ENCODE measurements at regions not wholly inside any gene's neighbourhood (a gene's known extent, or its start where the extent isn't known, plus 50 kb on each side); places are given as distances from the start of the nearest gene placed in this dataset.

- Histone ChIP-seq H4K5ac (ENCODE audit: insufficient read length, low read depth, low read length) (no peak overlapping the region), H2BK120ac (ENCODE audit: low read depth, low read length, poor library complexity, severe bottlenecking) (no peak overlapping the region), H3T11ph (ENCODE audit: low read length) (no peak overlapping the region), H3K23me2 (ENCODE audit: insufficient read length, low read depth, low read length, poor library complexity, severe bottlenecking) (no peaks in the 10 kb centered on the region), H2BK5ac (ENCODE audit: insufficient read length, low read length) (no peak overlapping the region), H3K4me1 (ENCODE audit: insufficient read depth, low read length) (no peaks in the 10 kb centered on the region), H3K9ac (ENCODE audit: extremely low read depth, insufficient read length, low read length) (no peak overlapping the region), H2BK15ac (ENCODE audit: low read depth, low read length) (no peak overlapping the region), H3K9me3 (ENCODE audit: control insufficient read depth, low read depth, low read length) (no peaks in the 10 kb centered on the region), H2AK5ac (ENCODE audit: insufficient read length, low read length) (no peak overlapping the region), H2AFZ (ENCODE audit: low read length) (no peak overlapping the region), H4K8ac (replicated peaks; ENCODE audit: insufficient read length, low read depth, low read length) (no peak overlapping the region), H2BK12ac (ENCODE audit: insufficient read length, low read depth, low read length) (no peak overlapping the region), H3K4me2 (ENCODE audit: insufficient read depth, insufficient read length, low read length) (no peak overlapping the region), H3K23ac (ENCODE audit: insufficient read length, low read depth, low read length) (no peak overlapping the region), H3K14ac (ENCODE audit: insufficient read depth, low read length) (no peak overlapping the region), H3K27ac (ENCODE audit: insufficient read length, low read depth, low read length) (no peak overlapping the region), H4K20me1 (ENCODE audit: control insufficient read depth, insufficient read depth, insufficient read length) (no peaks in the 10 kb centered on the region), H3K18ac (ENCODE audit: insufficient read length, low read depth, low read length) (no peak overlapping the region), H2BK20ac (ENCODE audit: low read depth, low read length, poor library complexity, severe bottlenecking) (no peak overlapping the region), H3K79me2 (ENCODE audit: insufficient read depth, low read length) (no peaks in the 10 kb centered on the region), H3K56ac (ENCODE audit: insufficient read length, low read depth, low read length) (no peak overlapping the region), H3K27me3 (ENCODE audit: insufficient read depth, low read length) (no peaks in the 10 kb centered on the region), H3K79me1 (ENCODE audit: insufficient read depth, low read depth, low read length, poor library complexity, severe bottlenecking) (no peaks in the 10 kb centered on the region), H4K91ac (ENCODE audit: insufficient read length, low read depth, low read length) (no peak overlapping the region), H3K4ac (ENCODE audit: low read depth, low read length) (no peak overlapping the region)
- Mint-ChIP-seq H3K4me3 (no peak overlapping the region), H3K9me3 (no peaks in the 10 kb centered on the region), H3K4me1 (peaks cover 7 to 8% of the 10 kb centered on the region in 2 experiments), H3K27me3 (ENCODE audit: low read depth) (no peaks in the 10 kb centered on the region), H3K27ac (no peak overlapping the region), H3K36me3 (ENCODE audit: insufficient read depth in 1 of 3, low read depth in 3 of 3) (no peaks in the 10 kb centered on the region; a peak in 1 of 7 replicates)
- TF ChIP-seq CTCF (conservative IDR thresholded peaks at IDR 0.05): no peak
- no CpG with 5 or more reads among the region's 1 CpG for WGBS (ENCODE audit: extremely low coverage, insufficient read length, low lambda C conversion rate)
- DNase-seq: no peak
Observed at GRCh38 chr4:89502581-89502980, 195.0 kb upstream of the GPRIN3 start.

All from H9 (cell line).